ENCODE measurements at regions not wholly inside any gene's neighbourhood (a gene's known extent, or its start where the extent isn't known, plus 50 kb on each side); places are given as distances from the start of the nearest gene placed in this dataset.
"Not testable (repeated sequence)": the region's sequence is repeated elsewhere in the genome, so short reads cannot be mapped to it uniquely, and the experiment has no call there.

GRCh38 chr12:60498656-60499055 is 902.8 kb downstream of the SLC16A7 start:
- DNase-seq (ENCODE audit: low spot score) = no peak

DNA sequence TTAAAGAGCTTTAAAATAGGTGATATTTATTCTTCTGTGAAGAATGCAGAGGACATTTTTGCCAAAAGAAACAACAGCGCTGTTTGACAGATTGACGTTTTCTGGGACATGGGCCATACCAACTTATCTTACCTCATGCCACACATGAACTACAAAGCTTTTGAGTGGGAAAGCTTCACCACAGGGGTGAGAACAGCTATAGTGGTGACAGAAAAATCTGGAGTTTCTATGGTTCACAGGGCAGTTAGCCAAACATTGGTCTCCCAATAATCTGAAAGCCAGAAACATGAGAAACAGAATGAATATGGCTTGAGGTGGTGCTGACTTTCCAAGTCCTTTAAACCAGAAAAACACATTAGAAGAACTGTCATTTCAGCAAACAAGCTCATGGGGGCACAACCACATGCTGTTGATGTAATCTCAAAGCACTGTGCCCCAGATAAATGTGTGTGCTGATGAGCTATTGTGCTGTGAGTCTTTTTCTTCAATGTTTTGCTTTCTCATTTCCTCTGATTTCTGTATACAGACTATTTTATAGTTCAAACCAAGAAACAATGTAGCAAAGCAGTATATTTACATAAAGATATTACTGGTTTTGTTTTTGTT is 905.4 kb downstream of the SLC16A7 start:
- no peak for DNase-seq (ENCODE audit: low spot score)

DNA sequence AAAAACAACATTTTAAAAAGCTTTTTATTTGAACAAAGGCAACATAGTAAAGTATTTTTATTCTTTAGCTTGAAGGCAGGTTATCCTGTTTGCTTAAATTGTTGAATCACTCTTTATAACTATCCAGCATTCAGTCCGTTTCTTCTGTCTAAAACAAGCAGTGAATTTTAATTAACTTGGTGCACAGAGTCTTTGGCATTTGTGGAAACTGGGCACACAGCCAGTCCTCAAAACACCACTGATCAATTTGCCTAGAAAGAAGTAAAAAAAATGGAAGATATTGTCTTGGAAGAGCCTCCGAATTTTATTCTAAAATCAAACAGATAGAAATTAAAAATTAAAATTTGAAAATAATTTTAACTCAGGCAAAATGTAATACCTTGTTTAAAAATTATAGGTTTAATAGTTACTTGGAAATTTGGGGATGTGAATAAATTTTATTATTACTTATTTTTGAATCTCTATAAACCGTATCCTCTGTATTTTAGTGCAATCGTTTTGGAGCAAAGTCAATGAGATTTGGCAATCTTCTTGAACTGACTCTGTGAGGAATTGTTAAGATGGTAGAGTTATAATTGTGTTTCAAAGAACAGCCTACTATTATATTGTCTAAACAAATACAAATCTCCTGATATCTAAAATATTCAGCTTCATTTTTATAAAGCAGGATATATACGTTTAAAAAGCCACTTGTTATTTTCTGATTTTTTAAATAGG is 927.0 kb downstream of the SLC16A7 start:
- DNase-seq (ENCODE audit: low spot score) = no peak

GRCh38 chr12:60529261-60529660 is 933.4 kb downstream of the SLC16A7 start:
- no peak for DNase-seq (ENCODE audit: low spot score)

DNA sequence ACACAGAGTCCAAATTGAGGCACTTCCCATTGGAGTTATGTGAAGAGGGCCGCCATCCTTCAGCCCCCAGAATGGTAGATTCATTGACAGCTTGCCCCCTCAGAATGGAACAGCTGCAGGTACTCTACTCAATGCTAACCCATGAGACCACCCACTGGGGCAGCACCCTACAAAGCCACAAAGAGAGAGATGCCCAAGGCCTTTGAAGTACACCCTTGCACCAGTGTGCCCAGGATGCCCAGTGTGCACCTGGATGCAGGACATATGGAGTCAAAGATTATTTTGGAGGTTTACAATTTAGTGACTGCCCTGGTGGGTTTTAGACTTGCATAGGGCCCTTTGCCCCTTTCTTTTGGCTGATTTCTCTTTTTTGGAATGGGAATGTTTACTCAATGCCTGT is 933.9 kb downstream of the SLC16A7 start:
- no peak for DNase-seq (ENCODE audit: low spot score)

DNA sequence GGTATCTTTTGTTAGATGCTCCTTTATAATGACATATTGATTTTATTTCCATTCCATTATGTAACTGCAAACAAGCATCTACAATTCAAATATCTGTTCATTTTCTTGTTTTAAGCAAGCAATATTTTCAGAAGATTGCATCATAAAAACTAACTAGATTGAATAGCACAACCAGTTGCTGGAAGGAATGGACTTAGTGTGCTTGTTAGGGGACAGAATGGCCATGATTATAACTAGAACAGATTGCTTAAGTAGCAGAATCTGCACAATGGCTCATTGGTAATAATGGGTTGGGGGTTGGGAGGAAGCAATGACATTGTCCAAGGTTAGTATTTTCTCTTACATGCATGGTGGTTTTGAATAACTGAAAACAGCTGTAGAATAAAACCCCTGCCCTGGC is 939.5 kb downstream of the SLC16A7 start:
- DNase-seq (ENCODE audit: low spot score) = no peak

DNA sequence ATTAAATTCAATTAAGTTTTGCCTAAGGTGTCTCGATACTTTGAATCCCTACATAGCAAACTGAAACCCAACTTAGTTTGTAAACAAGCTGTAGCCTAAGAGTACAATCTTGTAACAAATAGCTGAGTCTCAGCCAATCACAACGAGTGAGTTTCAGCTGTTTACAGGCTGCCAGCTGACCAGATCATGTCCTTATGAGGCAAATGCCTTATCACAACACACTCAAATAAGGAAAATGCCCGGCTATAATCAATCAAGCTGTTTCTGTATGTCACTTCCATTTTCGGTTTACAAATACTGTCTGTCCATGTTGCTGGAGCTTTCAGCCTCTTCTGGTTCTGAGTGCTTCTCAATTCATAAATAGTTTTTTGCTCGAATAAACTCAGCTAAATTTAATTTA is 943.8 kb downstream of the SLC16A7 start:
- DNase-seq (ENCODE audit: low spot score) = no peak

GRCh38 chr12:60568914-60569313 is 973.1 kb downstream of the SLC16A7 start:
- no peak for DNase-seq (ENCODE audit: low spot score)

DNA sequence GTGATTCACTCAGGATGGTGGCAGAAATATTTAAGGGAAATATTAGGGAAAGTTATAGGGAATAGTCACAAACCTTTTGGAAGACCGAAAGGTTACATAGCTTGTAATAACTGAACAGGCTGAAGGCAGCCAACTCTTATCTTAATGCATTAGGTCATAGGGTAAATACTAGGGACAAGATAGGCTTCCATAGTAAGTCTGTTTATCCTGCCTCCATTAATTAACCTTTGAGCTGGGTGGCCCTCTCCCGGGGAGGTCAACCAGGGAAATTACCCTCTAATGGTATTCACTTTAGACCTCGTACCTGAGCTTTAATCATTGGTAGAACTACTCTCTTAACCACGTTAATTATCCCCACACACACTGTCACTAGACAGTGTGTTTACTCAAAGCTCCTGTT is 981.8 kb downstream of the SLC16A7 start:
- no peak for DNase-seq (ENCODE audit: low spot score)

GRCh38 chr12:60587664-60588063 is 991.8 kb downstream of the SLC16A7 start:
- not testable (repeated sequence) for DNase-seq (ENCODE audit: low spot score)

- DNase-seq (ENCODE audit: low spot score) = no peak
Measured at GRCh38 chr12:60594035-60594711, 998.3 kb downstream of the SLC16A7 start.

GRCh38 chr12:60602601-60603000 is 1006.8 kb downstream of the SLC16A7 start:
- no peak for DNase-seq (ENCODE audit: low spot score)

- not testable (repeated sequence) for DNase-seq (ENCODE audit: low spot score)
Measured at GRCh38 chr12:60603475-60603874, 1007.6 kb downstream of the SLC16A7 start.

GRCh38 chr12:60616400-60616799 is 1020.6 kb downstream of the SLC16A7 start:
- DNase-seq (ENCODE audit: low spot score) = no peak

GRCh38 chr12:60630796-60631195 is 1035.0 kb downstream of the SLC16A7 start:
- no peak for DNase-seq (ENCODE audit: low spot score)

DNA sequence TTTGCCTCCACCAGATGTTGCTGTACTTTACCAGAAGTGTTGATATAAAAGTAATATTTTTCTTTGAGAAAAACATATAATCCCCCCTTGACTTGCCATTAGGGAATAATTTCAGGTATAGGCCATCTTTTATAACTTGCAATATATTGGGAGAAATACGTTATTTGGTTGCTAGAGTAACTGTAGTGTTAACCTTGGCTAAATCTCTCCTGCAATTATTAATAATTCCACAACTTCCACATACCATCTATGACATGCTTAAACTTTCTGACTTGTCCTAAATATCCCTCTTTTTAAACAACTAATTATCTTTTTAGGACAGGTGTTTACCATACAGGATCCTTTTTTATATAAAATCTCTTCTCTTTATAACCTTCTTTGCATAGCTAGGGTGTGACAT is 1048.2 kb downstream of the SLC16A7 start:
- no peak for DNase-seq (ENCODE audit: low spot score)

GRCh38 chr12:60666895-60667294 is 1071.1 kb downstream of the SLC16A7 start:
- no peak for DNase-seq (ENCODE audit: low spot score)

DNA sequence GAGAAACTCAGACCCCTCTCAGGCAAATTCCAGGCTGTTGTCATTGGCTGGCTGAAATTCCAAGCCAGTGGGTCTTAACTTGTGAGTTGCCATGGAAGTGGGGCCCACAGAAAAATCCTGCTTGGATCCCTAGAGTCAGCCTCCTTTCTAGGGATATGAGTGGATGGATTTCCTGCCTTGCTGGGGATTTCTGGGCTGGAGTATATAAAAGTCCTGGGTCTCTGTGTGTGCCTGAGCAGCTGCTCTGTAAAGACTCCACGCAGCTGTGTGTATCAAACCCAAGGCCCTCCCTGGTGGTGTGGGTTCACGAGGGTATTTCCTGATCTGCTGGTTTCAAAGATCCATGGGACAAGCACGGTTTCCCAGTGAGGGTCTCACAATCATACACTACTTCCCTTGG is 1077.1 kb downstream of the SLC16A7 start:
- DNase-seq (ENCODE audit: low spot score) = no peak

DNA sequence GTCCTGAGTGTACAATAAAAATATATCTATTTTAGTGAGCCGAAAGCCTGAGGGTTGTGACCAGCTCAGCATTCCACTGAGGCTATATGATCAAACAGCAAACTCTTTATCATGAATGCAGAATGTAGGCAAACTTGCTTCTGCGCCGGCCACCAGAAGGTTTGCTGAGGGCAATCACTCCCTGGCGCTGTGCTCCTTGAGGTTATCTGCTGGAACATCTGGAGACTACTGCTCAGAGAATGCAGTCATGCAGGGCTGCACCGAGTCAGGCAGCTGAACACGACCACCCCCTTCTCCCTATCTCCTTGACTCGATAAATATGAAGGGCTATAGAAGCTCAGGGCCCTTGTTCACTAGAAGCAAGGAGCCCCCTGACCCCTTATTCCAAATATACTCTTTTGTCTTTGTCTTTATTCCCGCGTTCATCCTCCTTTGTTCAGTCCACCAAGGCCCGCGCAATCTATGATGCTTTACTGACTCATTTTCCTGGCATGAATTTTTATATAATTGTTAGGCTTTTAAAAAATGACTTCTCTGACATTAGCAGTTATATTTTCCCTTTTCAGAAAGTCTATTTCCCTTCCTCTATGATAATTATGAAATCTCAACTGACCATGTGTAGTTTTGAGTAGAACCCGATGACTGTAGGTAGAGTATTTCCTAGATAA is 1089.3 kb downstream of the SLC16A7 start:
- DNase-seq (ENCODE audit: low spot score) = no peak

GRCh38 chr12:60689137-60689536 is 1093.3 kb downstream of the SLC16A7 start:
- DNase-seq (ENCODE audit: low spot score) = no peak

GRCh38 chr12:60693019-60693626 is 1097.3 kb downstream of the SLC16A7 start:
- no peak for DNase-seq (ENCODE audit: low spot score)
